OCI-LY1 (cell line): ENCODE measurements at regions not wholly inside any gene's neighbourhood (a gene's known extent, or its start where the extent isn't known, plus 50 kb on each side); places are given as distances from the start of the nearest gene placed in this dataset.

Experiments
- EZH2 ChIP-seq: fragments of 200-600 bp; sonication (generic), shearing (Covaris generic); IDR thresholded peaks from 2 replicates; pipeline ENCODE4 v1.8.0; 2017; ENCODE audit warnings: borderline replicate concordance, mixed run types, mild to moderate bottlenecking, antibody characterized with exemption, low read length, moderate library complexity, mixed read lengths
- TF ChIP-seq, protein P1 (sequence below): fragments of 200-600 bp; sonication (generic), shearing (Covaris generic); IDR thresholded peaks from 2 replicates; pipeline ENCODE4 v1.5.1; 2017; ENCODE audit warnings: mild to moderate bottlenecking, antibody characterized with exemption, low read length, moderate library complexity, mixed read lengths

- TF ChIP-seq, protein P1, sequence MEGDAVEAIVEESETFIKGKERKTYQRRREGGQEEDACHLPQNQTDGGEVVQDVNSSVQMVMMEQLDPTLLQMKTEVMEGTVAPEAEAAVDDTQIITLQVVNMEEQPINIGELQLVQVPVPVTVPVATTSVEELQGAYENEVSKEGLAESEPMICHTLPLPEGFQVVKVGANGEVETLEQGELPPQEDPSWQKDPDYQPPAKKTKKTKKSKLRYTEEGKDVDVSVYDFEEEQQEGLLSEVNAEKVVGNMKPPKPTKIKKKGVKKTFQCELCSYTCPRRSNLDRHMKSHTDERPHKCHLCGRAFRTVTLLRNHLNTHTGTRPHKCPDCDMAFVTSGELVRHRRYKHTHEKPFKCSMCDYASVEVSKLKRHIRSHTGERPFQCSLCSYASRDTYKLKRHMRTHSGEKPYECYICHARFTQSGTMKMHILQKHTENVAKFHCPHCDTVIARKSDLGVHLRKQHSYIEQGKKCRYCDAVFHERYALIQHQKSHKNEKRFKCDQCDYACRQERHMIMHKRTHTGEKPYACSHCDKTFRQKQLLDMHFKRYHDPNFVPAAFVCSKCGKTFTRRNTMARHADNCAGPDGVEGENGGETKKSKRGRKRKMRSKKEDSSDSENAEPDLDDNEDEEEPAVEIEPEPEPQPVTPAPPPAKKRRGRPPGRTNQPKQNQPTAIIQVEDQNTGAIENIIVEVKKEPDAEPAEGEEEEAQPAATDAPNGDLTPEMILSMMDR: no peak
- TF ChIP-seq EZH2: no peak
Observed at GRCh38 chr2:194343167-194343566, 1313.9 kb upstream of the SLC39A10 start.
